C4-2B (cell line): ENCODE measurements at regions not wholly inside any gene's neighbourhood (a gene's known extent, or its start where the extent isn't known, plus 50 kb on each side); places are given as distances from the start of the nearest gene placed in this dataset.

Experiments
- CTCF ChIP-seq: fragments of 450-650 bp; conservative IDR thresholded peaks from 2 replicates; pipeline ENCODE4 v1.5.1; 2017; ENCODE audit warnings: mild to moderate bottlenecking
- ZFX ChIP-seq: fragments of 450-650 bp; IDR thresholded peaks from 2 replicates; pipeline ENCODE4 v1.6.1; 2017

DNA sequence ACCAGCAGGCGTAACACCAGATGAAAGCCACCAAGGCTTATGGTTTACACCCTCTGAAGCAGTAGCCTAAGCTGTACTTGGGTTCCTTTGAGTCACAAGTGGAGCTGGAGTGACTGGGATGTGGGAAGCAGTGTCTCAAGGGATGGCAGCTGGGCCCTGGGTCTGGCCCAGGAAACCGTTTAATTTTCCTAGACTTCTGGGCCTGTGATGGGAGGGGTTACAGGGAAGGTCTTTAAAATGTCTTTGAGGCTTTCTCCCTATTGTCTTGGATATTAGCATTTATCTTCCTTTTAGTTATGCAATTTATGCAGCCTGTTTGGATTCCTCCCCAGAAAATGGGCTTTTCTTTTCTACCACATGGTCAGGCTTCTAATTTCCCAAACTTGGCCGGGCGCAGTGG is 568.2 kb downstream of the ANKRD7 start:
- TF ChIP-seq CTCF (no peak), ZFX (no peak)
